ENCODE measurements at regions not wholly inside any gene's neighbourhood (a gene's known extent, or its start where the extent isn't known, plus 50 kb on each side); places are given as distances from the start of the nearest gene placed in this dataset.

- TF ChIP-seq REST (IDR thresholded peaks at IDR 0.05; ENCODE audit: low read depth) (no peak), SP1 (IDR thresholded peaks at IDR 0.05; ENCODE audit: low read depth) (no peak), EZH2phosphoT487 (IDR thresholded peaks at IDR 0.05; ENCODE audit: borderline replicate concordance) (no peak), ELF1 (IDR thresholded peaks at IDR 0.05; ENCODE audit: borderline replicate concordance, low read depth) (no peak), RAD21 (IDR thresholded peaks at IDR 0.05; ENCODE audit: low read depth) (no peak), TCF7L2 (IDR thresholded peaks at IDR 0.05; ENCODE audit: borderline replicate concordance, extremely low read depth, insufficient read depth, insufficient read length) (no peak)
These were observed 347.3 kb upstream of the NPVF start (continued) for GRCh38 chr7:25575634-25576033.

DNA sequence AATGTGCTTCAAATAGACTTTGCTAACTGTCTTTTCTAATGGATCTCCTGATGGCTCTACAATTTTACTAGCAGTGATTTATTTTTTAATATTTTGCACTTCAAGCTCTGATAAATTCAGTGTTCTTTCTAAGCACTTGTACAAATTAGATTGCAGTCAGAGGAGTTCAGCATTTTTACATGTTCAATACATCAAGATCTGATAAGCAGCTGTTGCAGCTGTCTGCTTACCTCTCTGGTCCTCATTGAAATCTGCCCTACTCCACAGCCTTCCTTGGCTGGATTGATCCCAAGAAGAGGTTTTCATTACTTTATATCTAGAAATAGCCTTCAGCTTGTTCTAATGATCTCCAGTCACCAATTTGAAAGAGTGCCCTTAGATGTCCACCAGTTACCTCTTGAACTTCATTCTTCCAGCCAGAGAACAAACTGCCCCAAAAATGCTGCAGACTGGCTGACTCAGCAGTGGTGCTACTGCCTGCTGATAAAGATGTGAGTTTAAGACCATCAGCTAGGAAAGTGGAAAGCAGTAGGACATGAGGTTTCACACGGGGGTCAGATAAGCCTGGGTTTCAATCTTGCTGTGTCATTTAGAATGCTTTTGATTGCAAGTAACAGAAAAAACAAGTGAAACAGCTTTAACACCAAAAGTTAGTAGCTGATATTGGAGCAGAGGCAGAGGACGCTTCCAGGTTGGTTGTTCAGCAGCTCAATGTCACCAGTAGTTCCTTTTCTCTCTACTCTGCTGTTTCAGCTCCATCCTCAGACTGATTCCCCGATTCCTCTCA lies 350.9 kb upstream of the NPVF start:
- Histone ChIP-seq H3K79me2 (ENCODE audit: insufficient read depth, low read length) (no peaks in the 10 kb centered on the region), H3K9me3 (ENCODE audit: control insufficient read depth in 1 of 2, insufficient read depth in 1 of 2, low read depth in 1 of 2, low read length in 2 of 2) (no peaks in the 10 kb centered on the region), H4K20me1 (ENCODE audit: insufficient read depth) (no peaks in the 10 kb centered on the region), H3K36me3 (ENCODE audit: control insufficient read depth in 1 of 2, insufficient read depth in 2 of 2, low read length in 2 of 2) (no peaks in the 10 kb centered on the region), H3K4me2 (ENCODE audit: low read length) (no peak overlapping the region), H3K4me3 (replicated peaks in 1 of 2; ENCODE audit: low read depth in 1 of 2, low read length in 2 of 2) (no peak overlapping the region), H2AFZ (ENCODE audit: low read depth, low read length, poor library complexity, severe bottlenecking) (no peak overlapping the region), H3K27me3 (ENCODE audit: insufficient read depth, low read length) (peaks cover 37% of the 10 kb centered on the region), H3K27ac (ENCODE audit: low read depth, low read length) (no peak overlapping the region), H3K9ac (ENCODE audit: low read length) (no peak overlapping the region), H3K4me1 (ENCODE audit: control insufficient read depth in 1 of 2, insufficient read depth in 2 of 2, low read length in 2 of 2) (no peaks in the 10 kb centered on the region), H3K9me2 (ENCODE audit: insufficient read depth) (no peaks in the 10 kb centered on the region)
- ATAC-seq (no peak), DNase-seq (ENCODE audit: low read depth, low spot score) (no peak)
- POLR2A ChIA-PET: no interaction called here
- CTCF ChIA-PET: no interaction called here
- no TSS peak for BruUV-seq (replicated peaks)
- intact Hi-C loops (cut with micrococcal nuclease): no loop called here
- no peak for TF ChIP-seq ZNF274 (IDR thresholded peaks at IDR 0.05; ENCODE audit: low read depth, low read length)
- TF ChIP-seq REST (IDR thresholded peaks at IDR 0.05; ENCODE audit: low read depth): no peak
- RAD21 ChIA-PET (ENCODE audit: low non-redundant PET in 1 of 2, low total read pairs in 2 of 2, uncharacterized antibody in 2 of 2, unreplicated experiment in 2 of 2): no interaction called here

Measured in HCT116 (cell line).